ENCODE measurements at regions not wholly inside any gene's neighbourhood (a gene's known extent, or its start where the extent isn't known, plus 50 kb on each side); places are given as distances from the start of the nearest gene placed in this dataset.

DNA sequence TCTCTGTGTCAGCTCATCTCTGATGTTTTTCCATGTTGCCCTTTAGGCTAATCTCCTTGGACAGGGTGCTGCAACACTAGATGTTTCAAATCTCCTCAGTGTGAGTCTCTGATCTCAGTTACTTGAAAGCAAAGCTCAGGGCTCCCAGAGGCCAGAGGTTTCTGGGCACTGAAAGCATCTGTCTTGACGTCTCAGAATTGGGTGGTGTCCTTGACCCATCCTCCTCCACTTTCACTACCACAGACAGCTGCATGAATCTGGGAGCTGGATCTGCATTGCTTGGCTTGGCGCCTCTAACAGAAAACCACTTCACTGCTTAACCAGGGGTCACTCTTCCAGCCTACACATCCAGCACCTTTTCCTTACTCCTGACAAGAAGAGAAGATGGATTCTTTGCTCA, 399.4 kb downstream of the NXPE2 start:
- TF ChIP-seq, protein P1, sequence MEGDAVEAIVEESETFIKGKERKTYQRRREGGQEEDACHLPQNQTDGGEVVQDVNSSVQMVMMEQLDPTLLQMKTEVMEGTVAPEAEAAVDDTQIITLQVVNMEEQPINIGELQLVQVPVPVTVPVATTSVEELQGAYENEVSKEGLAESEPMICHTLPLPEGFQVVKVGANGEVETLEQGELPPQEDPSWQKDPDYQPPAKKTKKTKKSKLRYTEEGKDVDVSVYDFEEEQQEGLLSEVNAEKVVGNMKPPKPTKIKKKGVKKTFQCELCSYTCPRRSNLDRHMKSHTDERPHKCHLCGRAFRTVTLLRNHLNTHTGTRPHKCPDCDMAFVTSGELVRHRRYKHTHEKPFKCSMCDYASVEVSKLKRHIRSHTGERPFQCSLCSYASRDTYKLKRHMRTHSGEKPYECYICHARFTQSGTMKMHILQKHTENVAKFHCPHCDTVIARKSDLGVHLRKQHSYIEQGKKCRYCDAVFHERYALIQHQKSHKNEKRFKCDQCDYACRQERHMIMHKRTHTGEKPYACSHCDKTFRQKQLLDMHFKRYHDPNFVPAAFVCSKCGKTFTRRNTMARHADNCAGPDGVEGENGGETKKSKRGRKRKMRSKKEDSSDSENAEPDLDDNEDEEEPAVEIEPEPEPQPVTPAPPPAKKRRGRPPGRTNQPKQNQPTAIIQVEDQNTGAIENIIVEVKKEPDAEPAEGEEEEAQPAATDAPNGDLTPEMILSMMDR (IDR thresholded peaks at IDR 0.05), result no peak
- TF ChIP-seq POLR2AphosphoS5 (IDR thresholded peaks at IDR 0.05) (no peak), POLR2A (IDR thresholded peaks at IDR 0.05) (no peak)

Measured in breast epithelium (tissue), 3 donors.